Stimulated activated CD8-positive, alpha-beta memory T cell treated with anti-CD3 and anti-CD28 coated beads, Interleukin-4, amount 100 ng/mL, for 1 hour (primary cell): ENCODE measurements at regions not wholly inside any gene's neighbourhood (a gene's known extent, or its start where the extent isn't known, plus 50 kb on each side); places are given as distances from the start of the nearest gene placed in this dataset.
"Not testable (repeated sequence)": the region's sequence is repeated elsewhere in the genome, so short reads cannot be mapped to it uniquely, and the experiment has no call there.

Experiments used
- DNase-seq, 2 donors: peaks; one replicate each; pipeline ENCODE4 v3.0.0-alpha.2; 2020; ENCODE audit warnings: low read depth in 2 of 2, low spot score in 1 of 2

DNA sequence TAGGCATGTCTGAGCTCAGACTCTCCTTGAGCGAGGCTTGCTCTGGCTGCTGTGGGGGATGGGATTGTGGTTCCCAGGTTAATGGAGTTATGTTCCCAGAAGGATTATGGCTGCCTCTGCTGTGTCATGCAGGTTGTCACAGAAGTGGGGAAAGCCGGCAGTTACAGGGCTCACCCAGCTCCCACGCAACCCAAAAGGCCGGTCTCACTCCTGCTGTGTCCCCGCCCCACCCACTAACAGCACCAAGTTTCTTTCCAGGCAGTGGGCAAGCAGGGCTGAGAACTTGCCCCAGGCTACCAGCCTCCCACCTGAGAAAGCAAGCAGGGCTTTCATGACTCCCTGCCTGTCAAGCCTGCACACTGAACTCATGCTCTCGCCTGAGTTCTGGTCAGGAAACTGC, 750.5 kb downstream of the FRK start:
- no peak for DNase-seq

DNA sequence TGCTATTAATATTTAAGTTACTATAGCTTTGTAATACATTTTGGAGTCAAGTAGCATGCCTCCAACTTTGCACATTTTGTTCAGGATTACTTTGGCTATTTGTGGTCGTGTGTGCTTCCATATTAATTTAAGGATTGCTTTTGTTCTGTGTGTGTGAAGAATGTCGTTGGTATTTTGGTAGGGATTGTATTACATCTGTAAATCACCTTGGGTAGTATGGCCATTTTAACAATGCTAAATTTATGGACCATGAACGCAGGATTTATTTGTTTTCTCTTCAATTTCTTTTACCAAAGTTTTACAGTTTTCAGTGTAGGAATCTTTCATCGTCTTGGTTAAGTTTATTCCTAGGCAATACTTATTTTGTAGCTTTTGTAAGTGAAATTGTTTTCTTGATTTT, 758.0 kb downstream of the FRK start:
- no peak for DNase-seq

DNA sequence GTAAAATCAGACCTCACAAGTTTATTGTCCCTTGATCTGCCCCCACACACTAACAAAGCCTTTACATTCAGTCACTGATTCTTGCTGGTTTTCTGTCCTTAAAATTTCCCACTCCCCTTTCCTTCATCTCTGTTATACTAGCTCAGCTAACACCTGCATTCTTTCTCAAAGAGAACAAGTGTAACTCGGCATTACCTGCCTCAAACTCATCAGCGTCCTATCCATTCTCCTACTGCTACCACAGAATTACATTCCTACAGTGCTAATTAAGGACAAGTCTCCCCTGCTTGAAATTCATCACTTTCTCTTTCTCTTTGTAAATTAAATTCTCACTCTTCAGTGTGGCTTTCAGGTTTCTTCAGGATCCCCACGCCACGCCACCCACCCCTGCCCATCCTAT, 773.2 kb downstream of the FRK start:
- no peak for DNase-seq

DNA sequence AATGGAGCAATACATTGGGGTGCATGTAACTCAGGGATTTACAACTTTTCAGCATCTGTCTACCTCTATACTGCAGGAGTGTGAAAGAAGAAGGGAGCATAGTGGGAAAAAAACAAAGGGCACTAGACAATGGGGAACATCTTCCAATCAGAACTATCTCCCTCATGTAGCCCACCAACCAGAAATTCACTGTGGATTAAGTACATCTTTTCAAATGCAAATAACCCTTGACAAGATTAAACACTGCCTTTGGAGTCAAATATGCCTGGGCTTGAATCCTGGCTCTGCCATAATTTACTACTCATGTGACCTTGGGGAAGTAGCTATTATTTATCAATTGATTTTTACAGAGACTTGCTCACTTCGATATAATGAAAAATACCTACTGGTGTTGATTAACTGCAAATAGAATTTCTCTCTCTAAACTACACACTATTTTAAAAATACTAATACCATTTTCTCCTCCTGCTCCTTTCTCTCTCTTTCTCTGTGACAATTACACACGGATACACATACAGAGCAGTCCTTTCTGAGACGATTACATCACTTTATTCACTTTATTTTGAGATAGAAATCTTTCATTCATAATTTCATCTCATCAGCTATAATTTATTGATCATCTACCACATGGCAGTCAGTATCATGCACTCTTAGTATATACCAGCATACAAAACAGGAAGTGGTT, 783.7 kb downstream of the FRK start:
- DNase-seq = no peak

DNA sequence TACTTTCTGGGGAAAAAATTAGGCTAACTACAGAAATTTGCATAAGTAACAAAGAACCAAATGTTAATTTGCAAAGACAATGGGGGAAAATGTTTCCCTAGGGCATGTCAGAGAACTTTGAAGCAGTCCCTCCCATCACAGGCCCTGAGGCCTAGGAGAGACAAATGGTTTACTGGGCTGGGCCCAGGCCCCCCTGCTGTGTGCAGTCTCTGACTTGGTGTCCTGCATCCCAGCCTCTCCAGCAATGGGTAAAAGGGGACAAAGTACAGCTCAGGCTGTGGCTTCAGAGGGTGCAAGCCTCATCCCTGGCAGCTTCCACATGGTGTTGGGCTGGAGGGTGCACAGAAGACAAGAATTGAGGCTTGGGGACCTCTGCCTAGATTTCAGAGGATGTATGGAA, 788.4 kb downstream of the FRK start:
- DNase-seq = no peak

DNA sequence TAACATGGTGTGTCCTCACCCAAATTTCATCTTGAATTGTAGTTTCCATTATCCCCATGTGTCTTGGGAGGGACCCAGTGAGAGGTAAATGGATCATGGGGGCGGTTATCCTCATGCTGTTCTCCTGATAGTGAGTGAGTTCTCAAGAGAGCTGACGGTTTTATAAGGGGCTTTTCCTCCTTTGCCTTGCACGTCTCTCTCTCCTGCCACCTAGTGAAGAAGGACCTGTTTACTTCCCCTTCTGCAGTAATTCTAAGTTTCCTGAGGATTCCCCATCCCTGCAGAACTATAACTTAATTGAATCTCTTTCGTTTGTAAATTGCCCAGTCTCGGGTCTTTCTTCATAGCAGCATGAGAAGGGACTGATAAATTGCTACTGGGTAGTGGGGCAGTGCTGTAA, 789.3 kb downstream of the FRK start:
- DNase-seq = no peak

DNA sequence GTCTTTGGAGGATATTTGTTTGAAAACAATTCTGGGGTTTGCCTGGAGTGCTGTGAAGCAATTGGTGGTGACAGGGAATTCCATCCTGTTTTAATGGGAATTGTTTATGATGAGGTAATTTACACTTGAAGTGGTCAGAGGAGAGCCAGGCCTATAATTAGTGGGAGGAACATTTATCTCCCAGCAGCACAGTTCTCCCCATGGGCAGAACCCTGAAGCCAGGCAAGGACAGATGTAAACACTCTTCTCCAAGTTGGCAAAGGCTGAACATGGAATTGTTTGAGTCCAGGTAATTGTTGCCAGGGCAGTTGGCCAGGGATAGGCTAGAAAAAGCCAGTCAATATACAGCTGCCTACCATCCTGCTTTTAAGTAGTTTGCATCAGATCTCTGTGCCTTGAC, 789.7 kb downstream of the FRK start:
- DNase-seq = no peak

DNA sequence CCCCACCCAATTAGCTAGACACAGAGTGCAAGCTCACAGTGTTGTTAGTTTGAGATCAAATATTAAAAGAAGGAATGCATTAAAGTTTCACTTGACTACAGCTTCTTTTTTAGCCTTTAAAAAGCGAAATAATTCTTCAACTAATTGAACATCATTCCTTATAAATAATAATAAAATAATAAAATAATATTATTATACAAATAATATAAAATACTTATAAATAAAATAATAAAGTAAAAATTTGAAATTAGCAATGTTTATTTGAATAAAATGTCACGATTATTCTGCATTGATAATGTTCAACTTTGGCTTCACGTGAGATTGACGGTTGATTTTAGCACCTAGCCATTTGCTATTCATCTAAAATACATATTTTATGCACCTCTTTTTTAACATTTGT, 819.3 kb downstream of the FRK start:
- DNase-seq = no peak

DNA sequence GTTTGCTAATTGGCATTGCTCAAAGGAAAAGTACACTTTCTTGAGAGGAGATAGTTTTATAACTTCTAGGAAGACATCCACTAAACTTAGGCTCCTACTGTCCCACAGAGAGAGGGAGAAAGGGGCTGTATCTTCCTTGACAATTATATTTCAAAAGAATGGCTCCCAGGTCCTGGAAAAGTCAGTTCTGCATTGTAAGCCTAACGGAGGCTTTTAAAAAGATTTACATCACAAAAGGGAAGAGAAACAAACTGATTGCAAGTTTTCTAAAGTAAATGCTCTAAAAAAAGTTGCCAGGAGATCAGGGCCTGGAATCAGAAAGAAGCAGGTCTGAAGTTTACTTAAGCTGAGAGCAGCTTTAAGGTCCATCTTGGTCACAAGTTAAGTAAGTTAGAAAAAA, 839.5 kb downstream of the FRK start:
- DNase-seq = no peak

DNA sequence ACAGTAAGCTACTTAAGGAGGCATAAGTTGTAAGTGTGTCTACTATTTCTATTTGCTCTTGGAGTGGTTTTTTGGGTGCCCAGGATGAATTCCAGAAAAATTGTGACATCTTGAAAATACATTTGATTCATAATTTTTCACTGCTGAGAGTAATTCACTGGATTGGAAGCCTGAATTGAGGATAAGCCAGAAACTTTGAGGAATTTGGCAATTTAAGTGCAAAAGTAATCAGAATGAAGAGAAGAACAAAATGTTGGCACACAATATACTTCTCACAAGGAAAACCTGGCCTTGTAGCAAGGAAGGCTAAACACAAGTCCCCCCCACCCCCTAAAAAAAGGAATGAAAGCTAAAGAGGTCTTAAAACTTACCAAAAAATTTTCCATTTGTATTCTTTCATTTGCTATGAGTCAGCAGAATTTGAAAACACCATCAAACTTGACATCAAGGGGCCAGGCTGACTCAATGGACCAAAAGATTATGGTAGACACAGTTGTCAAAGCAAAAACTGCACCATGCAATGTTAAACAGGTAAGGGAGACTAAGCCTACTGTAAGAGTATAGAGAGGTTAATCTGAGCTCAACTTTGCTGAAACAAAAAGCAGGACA, 840.0 kb downstream of the FRK start:
- no peak for DNase-seq

DNA sequence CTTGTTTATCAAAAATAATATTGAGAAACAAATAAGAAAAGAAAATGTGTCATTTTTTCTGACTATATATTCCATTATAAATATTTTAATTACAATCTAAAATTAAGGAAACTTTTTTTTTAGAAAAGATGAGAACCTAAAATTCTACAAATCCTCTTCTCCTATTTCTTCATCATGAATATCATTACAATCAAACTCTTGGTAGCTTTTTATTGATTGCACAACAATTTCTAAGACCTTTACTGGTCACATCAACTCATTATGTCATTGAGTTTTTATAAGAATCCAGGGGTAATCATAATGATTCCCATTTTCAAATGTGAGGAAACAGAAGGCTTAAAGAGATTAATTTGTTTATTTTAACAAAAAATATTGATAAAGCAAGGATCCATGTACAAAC, 841.0 kb downstream of the FRK start:
- no peak for DNase-seq

DNA sequence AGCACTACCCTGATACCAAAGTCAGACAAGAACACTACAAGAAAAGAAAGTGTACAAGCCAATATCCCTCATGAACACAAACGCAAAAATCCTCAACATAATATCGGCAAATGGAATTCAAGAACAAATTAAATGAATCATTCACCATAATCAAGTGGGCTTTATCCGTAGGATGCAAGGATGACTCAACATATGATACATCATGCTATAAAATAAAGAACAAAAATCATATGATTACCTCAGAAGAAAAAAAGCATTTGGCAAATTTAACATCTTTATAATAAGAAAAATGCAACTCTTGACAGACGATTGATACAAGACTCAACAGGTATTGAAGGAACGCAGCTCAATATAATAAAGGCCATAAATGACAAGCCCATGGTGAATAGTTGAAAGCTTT, 843.9 kb downstream of the FRK start:
- no peak for DNase-seq

DNA sequence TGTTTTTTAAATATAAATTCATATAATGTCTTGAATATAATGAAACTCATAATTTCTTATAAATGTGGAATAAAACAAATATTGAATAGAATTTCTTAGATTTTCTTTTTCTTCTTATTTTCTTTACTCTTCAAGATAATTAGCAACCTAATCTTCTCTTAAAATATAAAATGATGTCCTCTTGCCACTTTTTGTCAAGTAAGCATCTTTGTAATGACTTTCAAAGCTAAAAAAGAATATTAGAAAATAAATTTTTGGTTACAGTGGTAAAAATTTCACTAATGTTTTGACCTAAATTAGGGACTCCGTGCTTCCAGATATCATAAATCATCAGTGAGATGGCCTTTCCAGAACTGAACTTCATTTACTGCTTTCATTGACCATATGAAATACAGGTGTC, 846.4 kb downstream of the FRK start:
- no peak for DNase-seq

DNA sequence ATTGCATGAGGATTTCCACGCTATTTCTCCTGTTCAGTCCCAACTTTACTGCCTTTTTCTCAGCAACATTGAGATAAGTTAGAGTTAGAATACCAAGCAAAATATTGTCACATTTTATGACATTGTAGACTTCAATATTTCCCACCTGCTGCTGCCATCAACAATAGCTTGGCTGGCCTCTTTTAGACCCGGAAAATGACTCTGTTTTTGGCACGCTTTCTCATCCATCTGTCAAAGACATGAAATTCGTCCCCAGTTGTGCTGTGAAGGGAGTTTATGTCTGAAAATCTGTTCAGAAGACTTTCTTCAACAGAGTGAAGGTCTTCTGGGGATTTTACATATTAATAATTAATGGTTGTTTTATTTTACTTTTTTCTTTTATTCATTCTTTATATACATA, 857.3 kb downstream of the FRK start:
- no peak for DNase-seq

DNA sequence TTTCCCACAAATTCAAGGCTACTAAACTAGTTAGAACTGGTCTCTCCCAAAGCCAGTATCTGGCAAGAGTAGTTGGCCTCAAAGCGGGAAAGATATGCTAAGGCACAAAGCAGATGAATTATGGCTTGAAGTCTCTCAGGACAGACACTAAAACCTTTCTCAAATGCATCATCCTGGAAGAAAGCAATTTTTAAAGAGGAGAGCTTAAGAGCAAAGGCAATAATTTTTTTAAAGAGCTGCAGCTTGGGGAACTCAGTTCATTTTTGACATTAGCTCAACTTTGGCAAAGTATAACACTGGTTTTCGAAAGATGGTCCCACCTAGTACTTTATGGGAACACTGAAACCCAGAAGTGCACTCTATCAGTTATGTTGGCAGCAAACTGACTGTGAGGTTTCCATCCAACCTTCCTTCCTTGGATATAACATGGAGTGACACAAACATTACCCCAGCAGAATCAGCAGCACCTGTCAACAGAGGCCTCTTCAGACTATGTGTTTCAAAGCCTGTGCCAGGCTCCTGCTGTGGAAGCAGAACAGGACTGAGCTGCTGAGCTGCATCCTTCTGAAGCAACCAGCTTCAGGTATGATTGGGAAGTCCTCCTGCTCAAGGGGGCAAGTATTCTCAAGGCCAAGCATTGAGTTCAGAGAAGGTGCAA, 852.3 kb upstream of the HS3ST5 start:
- no peak for DNase-seq

DNA sequence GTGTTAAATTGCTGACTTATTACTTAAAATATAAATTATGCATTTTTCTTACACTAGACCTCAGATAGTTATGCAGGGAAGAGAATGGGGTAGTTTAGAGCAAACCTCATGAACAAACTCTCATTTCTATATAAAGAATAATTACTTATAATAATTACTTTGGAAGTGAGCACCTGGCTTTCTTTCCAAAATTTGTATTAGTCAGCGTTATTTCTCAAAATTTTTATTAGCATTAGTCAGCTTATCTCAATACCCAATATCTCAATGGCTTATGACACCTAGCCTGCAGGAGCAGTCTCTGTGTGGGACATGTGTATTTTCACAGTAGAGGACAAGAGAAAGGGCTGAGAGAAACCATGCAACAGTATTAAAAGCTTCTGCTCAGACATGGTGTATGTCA, 849.2 kb upstream of the HS3ST5 start:
- DNase-seq = no peak

DNA sequence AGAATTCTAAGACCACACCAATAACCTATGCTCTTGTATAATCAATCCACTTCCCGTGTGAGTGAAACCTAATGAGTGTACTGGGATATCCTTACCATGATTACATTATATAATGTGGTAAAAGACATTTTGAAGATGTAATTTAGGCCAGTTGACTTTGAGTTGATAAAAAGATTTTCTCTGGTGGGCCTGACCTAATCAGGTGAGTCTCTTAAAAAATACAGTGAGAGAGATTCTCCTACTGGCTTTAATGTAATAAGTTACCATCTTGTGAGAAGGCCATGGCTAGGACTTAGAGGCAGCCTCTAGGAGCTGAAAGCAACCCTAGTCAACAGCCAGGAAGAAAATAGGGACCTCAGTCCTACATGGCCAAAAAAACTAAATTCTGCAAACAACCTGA, 847.7 kb upstream of the HS3ST5 start:
- no peak for DNase-seq

DNA sequence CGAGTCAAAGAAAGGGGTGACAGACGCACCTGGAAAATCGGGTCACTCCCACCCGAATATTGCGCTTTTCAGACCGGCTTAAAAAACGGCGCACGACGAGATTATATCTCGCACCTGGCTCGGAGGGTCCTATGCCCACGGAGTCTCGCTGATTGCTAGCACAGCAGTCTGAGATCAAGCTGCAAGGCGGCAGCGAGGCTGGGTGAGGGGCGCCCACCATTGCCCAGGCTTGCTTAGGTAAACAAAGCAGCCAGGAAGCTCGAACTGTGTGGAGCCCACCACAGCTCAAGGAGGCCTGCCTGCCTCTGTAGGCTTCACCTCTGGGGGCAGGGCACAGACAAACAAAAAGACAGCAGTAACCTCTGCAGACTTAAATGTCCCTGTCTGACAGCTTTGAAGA, 832.6 kb upstream of the HS3ST5 start:
- DNase-seq = not testable (repeated sequence)

DNA sequence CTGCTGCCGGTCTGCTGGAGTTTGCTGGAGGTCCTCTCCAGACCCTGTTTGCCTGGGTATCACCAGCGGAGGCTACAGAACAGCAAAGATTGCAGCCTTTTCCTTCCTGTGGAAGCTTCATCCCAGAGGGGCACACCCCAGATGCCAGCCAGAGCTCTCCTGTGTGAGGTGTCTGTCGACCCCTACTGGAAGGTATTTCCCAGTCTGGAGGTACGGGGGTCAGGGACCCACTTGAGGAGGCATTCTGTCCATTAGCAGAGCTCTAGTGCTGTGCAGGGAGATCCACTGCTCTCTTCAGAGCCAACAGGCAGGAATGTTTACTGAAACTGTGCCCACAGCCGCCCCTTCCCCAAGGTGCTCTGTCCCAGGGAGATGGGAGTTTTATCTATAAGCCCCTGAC, 823.1 kb upstream of the HS3ST5 start:
- DNase-seq = not testable (repeated sequence)

DNA sequence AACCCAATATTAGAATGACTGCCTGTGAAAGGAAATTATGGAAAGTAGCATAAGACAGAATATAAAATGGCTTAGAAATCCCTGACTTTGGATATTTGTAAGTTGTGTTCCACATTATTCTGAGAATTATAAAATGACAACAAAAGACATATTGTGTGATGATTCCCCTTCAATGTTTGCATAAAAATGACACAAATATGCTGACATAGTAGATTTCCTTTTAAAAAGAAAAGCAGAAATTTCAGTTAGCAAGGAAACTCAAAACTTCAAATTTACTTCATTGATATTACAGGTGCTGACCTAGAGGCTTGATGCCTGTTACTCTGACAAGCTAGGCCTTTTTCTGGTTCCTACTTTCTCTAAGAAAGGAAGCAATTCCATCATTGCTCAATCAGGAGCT, 816.9 kb upstream of the HS3ST5 start:
- no peak for DNase-seq

DNA sequence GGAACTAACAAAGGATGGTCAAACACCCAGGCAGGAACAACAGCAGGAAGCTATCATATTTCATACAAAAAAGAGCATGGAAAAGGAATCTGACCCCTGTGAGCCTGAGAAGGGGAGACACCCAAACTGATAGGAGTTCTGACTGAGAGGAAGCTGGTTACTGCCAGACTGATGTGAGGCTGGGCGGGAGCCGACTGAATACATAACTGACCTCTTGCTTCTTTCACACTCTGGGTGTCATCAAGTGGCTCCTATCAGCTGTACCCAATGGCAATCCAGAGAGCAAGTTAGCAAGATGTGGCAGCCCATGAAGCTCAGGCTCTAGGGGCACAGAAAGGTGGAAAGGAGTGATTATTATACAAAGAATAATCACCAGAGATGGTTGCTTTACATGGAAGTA, 795.1 kb upstream of the HS3ST5 start:
- no peak for DNase-seq

DNA sequence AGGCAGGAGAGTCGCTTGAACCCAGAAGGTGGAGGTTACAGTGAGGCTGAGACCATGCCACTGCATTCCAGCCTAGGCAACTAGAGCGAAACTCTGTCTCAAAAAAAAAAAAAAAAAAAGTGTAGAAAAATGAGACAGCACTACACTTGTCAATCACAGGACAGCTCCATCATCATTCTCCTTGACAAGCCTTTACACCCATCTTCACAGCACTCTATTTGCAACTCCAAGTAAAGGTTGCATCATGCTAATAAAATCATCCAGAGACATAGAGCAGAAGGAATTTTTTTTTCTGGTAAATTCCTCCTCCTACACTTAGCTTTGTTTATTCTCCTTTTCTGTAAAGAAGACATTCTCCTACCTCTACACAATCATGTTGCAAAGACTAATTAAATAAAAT, 791.0 kb upstream of the HS3ST5 start:
- no peak for DNase-seq
